Brain pericyte (primary cell): ENCODE measurements at regions not wholly inside any gene's neighbourhood (a gene's known extent, or its start where the extent isn't known, plus 50 kb on each side); places are given as distances from the start of the nearest gene placed in this dataset.
"Not testable (repeated sequence)": the region's sequence is repeated elsewhere in the genome, so short reads cannot be mapped to it uniquely, and the experiment has no call there.

Source experiments
- DNase-seq: peaks from one replicate; pipeline ENCODE4 v3.0.0-alpha.2; 2012; ENCODE audit warnings: low read depth, low spot score

DNA sequence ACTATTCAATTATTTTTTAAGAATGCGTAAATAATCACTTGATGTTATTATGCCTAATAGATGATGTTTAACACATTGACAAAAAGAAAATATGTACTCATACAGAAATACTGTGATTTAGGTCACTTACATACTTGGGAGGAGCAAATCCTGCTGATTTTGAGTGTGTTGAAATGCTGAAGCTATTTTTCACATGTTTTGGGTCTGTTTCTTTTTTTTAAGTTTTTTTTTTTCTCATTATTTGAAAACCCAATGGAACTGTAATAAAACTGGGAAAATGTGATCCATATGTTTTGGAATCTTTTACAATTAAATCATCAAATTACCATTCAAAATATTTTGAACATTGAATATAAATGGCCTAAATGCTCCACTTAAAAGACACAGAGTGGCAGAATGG lies 366.2 kb upstream of the ADAMTS5 start:
- DNase-seq = no peak

- DNase-seq = peak; percentile 70
These were observed 362.5 kb upstream of the ADAMTS5 start for GRCh38 chr21:27329255-27329851.

GRCh38 chr21:27326301-27326700 lies 359.4 kb upstream of the ADAMTS5 start:
- DNase-seq = no peak

DNA sequence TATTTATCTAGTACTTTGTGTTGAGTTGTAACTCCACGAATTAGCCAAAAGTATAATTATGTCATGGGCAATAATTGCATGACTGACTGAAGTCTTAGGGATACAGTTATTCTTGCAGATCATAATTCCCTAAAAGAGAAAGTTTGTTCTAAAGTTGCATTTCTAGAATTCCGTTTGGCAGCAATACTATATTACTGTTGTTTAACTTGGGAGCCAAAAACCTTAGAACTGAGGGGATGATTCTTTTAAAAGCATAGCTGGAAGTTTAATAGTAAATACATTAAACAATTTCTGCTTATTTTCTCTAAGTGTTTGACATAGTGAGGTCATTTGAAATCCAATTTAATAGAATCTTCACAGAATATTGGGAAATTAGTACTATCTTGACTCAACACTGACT lies 356.4 kb upstream of the ADAMTS5 start:
- no peak for DNase-seq

- DNase-seq = no peak
These were observed 354.9 kb upstream of the ADAMTS5 start for GRCh38 chr21:27321791-27322190.

DNA sequence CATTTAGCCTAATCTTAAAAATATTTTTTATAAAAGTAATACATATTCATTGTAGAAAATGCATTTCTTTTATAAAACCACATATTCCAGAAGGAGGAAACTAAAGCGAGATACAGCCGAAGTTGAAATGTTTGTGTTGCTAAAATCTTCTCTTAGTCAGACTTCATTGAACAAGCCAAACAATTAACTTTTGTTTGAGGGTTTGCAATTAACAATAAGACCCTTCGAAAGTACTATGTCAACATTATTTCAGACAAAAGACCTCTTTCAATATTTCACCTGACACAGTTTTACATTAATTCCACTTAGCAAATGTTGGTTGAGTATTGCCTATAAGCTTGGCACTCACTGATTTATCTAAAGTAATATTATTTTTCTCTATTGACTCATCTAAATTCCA lies 354.0 kb upstream of the ADAMTS5 start:
- no peak for DNase-seq

- DNase-seq = not testable (repeated sequence)
These were observed 350.7 kb upstream of the ADAMTS5 start for GRCh38 chr21:27317601-27318000.

- no peak for DNase-seq
These were observed 348.5 kb upstream of the ADAMTS5 start for GRCh38 chr21:27315373-27315772.

DNA sequence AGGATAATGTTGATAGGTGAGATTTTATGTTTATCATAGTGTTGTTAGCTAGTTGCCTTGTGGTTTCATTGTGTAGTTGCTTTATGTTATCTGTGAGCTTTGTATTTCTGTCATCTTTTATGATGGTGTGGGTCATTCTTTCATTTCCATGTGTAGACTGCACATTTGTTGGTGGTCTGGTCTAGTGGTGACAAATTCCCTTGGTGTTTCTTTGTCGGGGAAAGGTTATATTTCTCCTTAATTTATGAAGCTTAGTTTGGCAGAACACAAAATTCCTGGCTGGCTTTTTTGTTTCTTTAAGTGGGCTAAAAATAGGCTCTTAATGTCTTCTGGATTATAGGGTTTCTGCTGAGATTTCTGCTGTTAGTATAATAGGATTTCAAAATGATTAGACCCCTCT lies 347.2 kb upstream of the ADAMTS5 start:
- no peak for DNase-seq

DNA sequence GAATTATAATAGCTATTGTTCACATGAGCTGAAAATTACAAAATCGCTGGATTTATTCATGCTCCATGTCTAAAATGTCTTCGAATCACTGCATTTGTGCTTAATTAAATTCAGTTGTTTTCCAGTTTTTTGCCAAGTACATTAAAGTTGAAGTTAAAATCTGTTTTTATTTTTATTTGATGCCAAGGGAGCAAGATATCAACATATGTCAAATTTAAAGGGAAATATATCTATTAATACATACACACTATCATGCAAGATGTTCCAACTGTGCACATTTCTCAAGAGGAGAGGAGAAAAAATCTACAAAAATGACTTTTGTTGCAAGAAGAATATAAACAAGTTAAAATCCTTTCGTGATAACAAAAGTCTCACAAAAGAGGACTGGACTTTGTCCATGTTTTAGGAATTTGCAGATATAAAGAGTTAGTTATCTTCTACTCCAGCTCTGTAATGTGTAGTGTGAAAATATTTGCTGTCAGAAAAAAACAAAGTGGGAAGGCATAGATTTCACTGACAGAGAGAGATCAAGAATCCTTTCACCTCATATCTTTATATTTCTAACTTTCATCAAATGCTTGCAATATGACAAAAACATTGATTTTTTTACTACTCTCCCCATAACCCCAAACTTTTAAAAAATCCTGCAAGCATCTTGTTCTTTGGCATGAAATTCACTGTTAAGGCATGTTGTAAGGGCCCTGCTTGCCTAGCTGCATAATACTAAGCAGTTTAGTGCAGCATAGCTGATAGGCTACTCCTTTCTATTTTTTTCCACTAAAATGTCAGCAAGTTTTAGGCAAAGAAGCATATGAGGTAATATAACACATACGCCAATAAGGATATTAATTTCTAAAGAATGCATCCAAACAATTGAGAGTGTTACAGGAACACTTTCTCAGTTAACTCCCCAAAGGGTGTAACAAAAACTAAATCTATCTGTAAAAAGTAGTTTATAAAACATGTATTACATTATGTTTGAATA lies 340.2 kb upstream of the ADAMTS5 start:
- DNase-seq = no peak

DNA sequence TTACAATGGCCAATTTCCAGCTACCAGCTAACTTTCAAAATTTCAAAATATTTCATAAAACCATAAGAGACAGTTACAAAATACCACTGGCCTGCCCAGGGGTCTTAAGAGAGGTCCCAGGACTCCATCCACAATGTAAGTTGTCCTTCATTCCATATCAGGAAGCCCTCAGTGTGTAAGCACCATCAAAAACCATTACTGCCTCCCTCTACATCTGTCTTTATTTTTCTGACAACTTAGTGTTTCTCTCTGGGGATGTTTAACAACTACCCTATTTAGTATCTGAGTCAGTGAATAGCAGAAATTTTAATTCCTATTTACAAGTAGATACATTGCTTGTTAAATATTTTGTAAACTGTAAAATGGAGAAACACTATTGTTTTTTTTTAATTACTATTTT lies 339.3 kb upstream of the ADAMTS5 start:
- DNase-seq = no peak

- no peak for DNase-seq
These were observed 334.3 kb upstream of the ADAMTS5 start for GRCh38 chr21:27301220-27301619.

- no peak for DNase-seq
These were observed 333.9 kb upstream of the ADAMTS5 start for GRCh38 chr21:27300770-27301169.

DNA sequence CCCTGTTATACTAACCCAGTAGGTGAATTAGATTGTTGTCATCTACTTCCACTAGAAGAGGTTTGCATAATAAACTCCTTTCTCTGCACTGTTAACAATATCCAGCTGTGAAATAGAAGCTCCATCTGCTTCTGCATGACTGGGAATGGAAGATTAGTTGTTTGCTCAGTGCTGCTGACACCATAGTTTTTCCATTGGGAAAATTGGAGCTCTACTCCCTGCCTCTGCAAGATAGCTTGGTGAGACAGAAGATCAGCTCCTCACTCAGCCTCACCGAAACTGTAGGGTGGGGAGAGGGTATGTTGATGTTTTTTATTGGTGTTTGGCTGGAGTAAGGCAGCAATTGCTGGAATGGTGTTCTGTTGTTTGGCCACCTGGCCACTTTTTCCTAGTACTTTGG lies 331.6 kb upstream of the ADAMTS5 start:
- DNase-seq = no peak

DNA sequence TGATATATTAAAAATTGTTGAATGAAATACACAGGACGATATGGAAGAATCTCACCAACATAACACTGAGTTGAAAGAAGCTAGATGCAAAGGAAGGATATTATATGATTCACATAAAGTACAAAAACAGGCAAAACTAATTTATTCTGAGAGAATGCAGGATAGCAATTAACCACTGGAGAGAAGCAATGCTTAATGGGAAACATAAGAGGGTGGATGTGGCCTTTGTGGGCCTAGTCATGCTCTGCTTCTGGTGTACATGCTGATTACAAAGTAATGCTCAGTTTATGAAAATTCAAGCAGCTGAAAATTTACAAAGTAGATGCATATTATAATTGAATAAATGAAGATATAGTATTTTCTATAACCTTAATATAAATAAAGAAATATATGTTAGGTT lies 326.4 kb upstream of the ADAMTS5 start:
- no peak for DNase-seq

- no peak for DNase-seq
These were observed 325.9 kb upstream of the ADAMTS5 start for GRCh38 chr21:27292783-27293182.

DNA sequence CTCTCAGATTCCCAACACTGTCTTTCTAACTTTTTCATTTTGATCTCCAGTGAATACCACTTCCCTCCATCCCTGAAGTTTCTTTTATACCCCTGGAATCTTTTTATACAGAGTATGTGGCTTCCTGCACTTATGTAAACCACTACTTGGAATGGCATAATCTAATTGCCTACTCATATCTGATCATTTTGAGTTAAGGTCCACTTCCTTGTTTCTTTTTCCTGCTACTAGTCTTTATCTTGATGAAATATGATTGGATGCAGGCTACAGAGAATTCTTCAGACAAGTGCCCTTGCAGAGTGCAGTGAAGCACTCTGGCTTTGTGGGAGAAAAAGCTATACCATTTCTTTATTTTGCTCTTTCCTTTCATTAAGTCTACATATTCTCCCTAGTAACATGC lies 325.3 kb upstream of the ADAMTS5 start:
- DNase-seq = no peak

- no peak for DNase-seq
These were observed 324.1 kb upstream of the ADAMTS5 start for GRCh38 chr21:27291006-27291405.

- DNase-seq = no peak
These were observed 323.1 kb upstream of the ADAMTS5 start for GRCh38 chr21:27290028-27290427.

GRCh38 chr21:27286760-27287159 lies 319.9 kb upstream of the ADAMTS5 start:
- peak; percentile 37 for DNase-seq

GRCh38 chr21:27277110-27277509 lies 310.2 kb upstream of the ADAMTS5 start:
- DNase-seq = no peak

GRCh38 chr21:27275294-27275927 lies 308.5 kb upstream of the ADAMTS5 start:
- no peak for DNase-seq

- no peak for DNase-seq
These were observed 302.8 kb upstream of the ADAMTS5 start for GRCh38 chr21:27269644-27270043.
